ENCODE measurements at regions not wholly inside any gene's neighbourhood (a gene's known extent, or its start where the extent isn't known, plus 50 kb on each side); places are given as distances from the start of the nearest gene placed in this dataset.
A peak's percentile ranks its signal among the peaks of the same experiment; 100 is the strongest.

GRCh38 chr4:175871774-175872405 lies 59.8 kb upstream of the GPM6A start:
- no peak for DNase-seq

- no peak for DNase-seq
These were observed 61.6 kb upstream of the GPM6A start for GRCh38 chr4:175873707-175874106.

- no peak for DNase-seq
These were observed 62.2 kb upstream of the GPM6A start for GRCh38 chr4:175874306-175874705.

- no peak for DNase-seq
These were observed 64.1 kb upstream of the GPM6A start for GRCh38 chr4:175875993-175876771.

GRCh38 chr4:175882891-175883290 lies 70.8 kb upstream of the GPM6A start:
- no peak for DNase-seq

- DNase-seq: no peak
These were observed 72.0 kb upstream of the GPM6A start for GRCh38 chr4:175884048-175884447.

- DNase-seq: no peak
These were observed 79.2 kb upstream of the GPM6A start for GRCh38 chr4:175891231-175891630.

GRCh38 chr4:175891851-175892250 lies 79.8 kb upstream of the GPM6A start:
- peak; percentile 10 for DNase-seq

- DNase-seq: no peak
These were observed 93.9 kb upstream of the GPM6A start for GRCh38 chr4:175905925-175906324.

- DNase-seq: no peak
These were observed 94.3 kb upstream of the GPM6A start for GRCh38 chr4:175906384-175906783.

- no peak for DNase-seq
These were observed 98.6 kb upstream of the GPM6A start for GRCh38 chr4:175910700-175911099.

- peak; percentile 22 for DNase-seq
These were observed 104.7 kb upstream of the GPM6A start for GRCh38 chr4:175916626-175917351.

GRCh38 chr4:175927121-175927520 lies 115.1 kb upstream of the GPM6A start:
- no peak for DNase-seq

- DNase-seq: no peak
These were observed 117.4 kb upstream of the GPM6A start for GRCh38 chr4:175929441-175929840.

- no peak for DNase-seq
These were observed 117.9 kb upstream of the GPM6A start for GRCh38 chr4:175929932-175930331.

- no peak for DNase-seq
These were observed 118.4 kb upstream of the GPM6A start for GRCh38 chr4:175930471-175930870.

GRCh38 chr4:175932116-175932515 lies 120.1 kb upstream of the GPM6A start:
- DNase-seq: no peak

- no peak for DNase-seq
These were observed 122.4 kb upstream of the GPM6A start for GRCh38 chr4:175934506-175934905.

- DNase-seq: no peak
These were observed 123.1 kb upstream of the GPM6A start for GRCh38 chr4:175935016-175935661.

GRCh38 chr4:175944126-175944910 lies 121.3 kb upstream of the WDR17 start:
- no peak for DNase-seq

GRCh38 chr4:175946472-175947116 lies 119.0 kb upstream of the WDR17 start:
- DNase-seq: no peak

Data from left kidney (tissue), 1 donor.